ENCODE measurements at regions not wholly inside any gene's neighbourhood (a gene's known extent, or its start where the extent isn't known, plus 50 kb on each side); places are given as distances from the start of the nearest gene placed in this dataset.

DNA sequence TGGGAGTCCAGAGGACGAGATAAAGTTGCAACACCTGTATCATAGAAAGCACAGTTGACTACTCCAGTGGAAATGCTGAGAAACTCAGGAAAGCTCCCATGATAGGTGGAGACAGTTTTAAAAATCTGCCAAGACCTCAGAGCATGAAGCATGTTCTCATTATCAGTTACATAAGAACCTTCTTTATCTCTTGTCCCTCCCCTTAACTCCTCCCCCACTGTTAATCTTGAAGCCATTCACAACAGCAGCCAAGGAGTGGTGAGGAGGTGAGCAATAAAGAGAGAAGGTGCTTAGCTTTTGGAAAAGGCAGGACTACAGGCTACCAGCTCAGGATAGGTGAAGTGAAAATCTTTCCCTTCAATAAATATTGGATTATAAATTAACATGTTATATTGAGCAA lies 657.9 kb downstream of the NYAP2 start:
- DNase-seq: no peak
- H3K4me1 ChIP-seq: no peaks in the 10 kb centered on the region
- no peaks in the 10 kb centered on the region for H3K9me3 ChIP-seq
- TF ChIP-seq, protein P1, sequence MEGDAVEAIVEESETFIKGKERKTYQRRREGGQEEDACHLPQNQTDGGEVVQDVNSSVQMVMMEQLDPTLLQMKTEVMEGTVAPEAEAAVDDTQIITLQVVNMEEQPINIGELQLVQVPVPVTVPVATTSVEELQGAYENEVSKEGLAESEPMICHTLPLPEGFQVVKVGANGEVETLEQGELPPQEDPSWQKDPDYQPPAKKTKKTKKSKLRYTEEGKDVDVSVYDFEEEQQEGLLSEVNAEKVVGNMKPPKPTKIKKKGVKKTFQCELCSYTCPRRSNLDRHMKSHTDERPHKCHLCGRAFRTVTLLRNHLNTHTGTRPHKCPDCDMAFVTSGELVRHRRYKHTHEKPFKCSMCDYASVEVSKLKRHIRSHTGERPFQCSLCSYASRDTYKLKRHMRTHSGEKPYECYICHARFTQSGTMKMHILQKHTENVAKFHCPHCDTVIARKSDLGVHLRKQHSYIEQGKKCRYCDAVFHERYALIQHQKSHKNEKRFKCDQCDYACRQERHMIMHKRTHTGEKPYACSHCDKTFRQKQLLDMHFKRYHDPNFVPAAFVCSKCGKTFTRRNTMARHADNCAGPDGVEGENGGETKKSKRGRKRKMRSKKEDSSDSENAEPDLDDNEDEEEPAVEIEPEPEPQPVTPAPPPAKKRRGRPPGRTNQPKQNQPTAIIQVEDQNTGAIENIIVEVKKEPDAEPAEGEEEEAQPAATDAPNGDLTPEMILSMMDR (IDR thresholded peaks at IDR 0.05): no peak
- no peak overlapping the region for H3K27ac ChIP-seq
- intact Hi-C loops (cut with DNase I; ENCODE audit: low total_unique reads): no loop called here
- no peaks in the 10 kb centered on the region for H3K27me3 ChIP-seq
- H3K4me3 ChIP-seq: no peak overlapping the region
- no peaks in the 10 kb centered on the region for H3K36me3 ChIP-seq

DNA sequence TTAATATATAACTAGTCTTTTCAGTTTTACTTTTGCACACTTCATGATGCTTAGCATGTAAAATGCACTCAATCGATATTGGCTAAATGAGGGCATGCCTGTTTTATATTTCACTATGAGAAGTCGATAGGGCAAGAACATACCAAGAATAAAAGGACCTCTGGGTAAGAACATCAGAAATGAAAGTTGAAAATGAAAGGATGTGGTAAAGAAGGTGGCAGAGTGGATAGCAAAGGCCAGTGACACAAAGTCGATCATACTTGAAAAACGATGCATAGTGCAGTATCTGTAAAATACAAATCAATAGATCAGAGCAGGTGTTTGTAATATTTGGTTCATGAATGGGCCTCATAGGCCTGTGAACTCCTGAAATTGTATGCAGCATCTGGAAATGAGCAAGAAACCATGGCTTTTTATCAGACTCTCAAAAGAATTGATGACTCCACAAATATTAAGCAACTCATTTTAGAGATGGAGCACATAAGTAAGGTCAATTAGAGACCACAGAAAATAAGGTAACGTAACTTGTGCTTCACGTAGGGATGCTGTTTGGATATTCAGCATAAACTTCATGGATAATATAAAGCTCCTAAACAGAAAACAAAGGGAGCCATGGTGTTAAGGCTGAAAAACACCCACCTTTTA lies 653.4 kb downstream of the NYAP2 start:
- no peak overlapping the region for H3K27ac ChIP-seq
- H3K36me3 ChIP-seq: no peaks in the 10 kb centered on the region
- no peaks in the 10 kb centered on the region for H3K4me1 ChIP-seq
- TF ChIP-seq, protein P1 (IDR thresholded peaks at IDR 0.05): no peak
- H3K4me3 ChIP-seq: no peak overlapping the region
- no peaks in the 10 kb centered on the region for H3K27me3 ChIP-seq
- no peaks in the 10 kb centered on the region for H3K9me3 ChIP-seq
- intact Hi-C loops (cut with DNase I; ENCODE audit: low total_unique reads): no loop called here
- no peak for DNase-seq

DNA sequence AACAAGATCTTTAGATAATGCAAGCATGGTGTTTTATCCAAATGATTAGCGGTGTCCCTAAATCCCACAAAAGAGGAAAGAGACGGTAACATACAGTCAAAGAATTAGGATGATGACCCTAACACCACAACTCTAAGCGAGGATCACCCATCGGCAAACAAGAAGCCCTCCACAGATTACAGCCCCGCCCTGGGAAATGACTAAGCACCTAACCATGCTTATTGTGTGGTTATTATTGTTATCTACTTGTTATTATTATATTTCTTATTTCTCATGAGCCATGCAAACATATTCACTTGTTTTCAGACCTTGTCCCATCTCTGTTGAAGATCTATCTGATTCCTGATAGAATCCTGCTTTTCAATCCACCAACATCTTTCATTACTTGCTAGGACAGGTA lies 651.3 kb downstream of the NYAP2 start:
- no peaks in the 10 kb centered on the region for H3K4me1 ChIP-seq
- H3K4me3 ChIP-seq: no peak overlapping the region
- TF ChIP-seq, protein P1 (IDR thresholded peaks at IDR 0.05): no peak
- no peak overlapping the region for H3K27ac ChIP-seq
- no peak for DNase-seq
- intact Hi-C loops (cut with DNase I; ENCODE audit: low total_unique reads): no loop called here
- H3K36me3 ChIP-seq: no peaks in the 10 kb centered on the region
- H3K27me3 ChIP-seq: no peaks in the 10 kb centered on the region
- H3K9me3 ChIP-seq: no peaks in the 10 kb centered on the region

DNA sequence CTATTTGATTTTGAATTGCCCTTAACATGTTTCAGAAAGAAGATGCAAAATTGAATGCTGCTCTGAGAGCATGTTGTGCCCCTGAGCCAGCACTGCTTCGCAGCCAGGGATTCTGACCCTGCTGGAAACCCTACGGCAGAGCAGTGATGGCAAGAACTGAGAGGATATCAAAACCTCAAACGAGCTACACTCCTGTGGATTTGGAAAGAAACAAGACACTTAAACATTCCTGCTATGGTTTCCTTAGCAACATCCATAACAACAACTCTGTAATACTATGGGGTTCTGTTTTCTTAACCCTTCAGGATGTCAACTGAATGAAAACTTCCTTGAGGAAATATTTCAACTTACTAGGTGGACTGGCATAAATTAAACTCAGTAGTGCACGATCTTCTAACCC lies 649.1 kb downstream of the NYAP2 start:
- no peaks in the 10 kb centered on the region for H3K27me3 ChIP-seq
- no peak overlapping the region for H3K27ac ChIP-seq
- intact Hi-C loops (cut with DNase I; ENCODE audit: low total_unique reads): no loop called here
- DNase-seq: no peak
- no peaks in the 10 kb centered on the region for H3K9me3 ChIP-seq
- H3K36me3 ChIP-seq: no peaks in the 10 kb centered on the region
- no peaks in the 10 kb centered on the region for H3K4me1 ChIP-seq
- H3K4me3 ChIP-seq: no peak overlapping the region
- TF ChIP-seq, protein P1 (IDR thresholded peaks at IDR 0.05): no peak

DNA sequence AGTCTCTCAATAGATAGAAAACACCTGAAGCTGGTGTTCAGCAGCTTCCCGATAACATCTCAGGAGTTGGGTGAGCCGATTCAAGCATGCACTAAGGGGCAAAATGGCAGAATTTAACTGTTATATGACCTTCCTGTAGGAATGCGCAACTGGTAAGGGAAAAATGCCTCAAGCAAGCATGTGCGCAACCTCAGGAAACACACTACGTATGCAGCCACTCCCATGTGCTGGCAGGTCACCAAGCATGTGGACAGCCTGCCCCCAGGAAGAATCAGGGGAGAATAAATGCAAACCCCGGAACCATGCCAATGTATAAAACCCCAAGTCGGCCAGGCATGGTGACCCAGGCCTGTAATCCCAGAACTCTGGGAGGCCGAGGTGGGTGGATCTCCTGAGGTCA lies 645.6 kb downstream of the NYAP2 start:
- H3K4me1 ChIP-seq: no peaks in the 10 kb centered on the region
- H3K27me3 ChIP-seq: no peaks in the 10 kb centered on the region
- no peaks in the 10 kb centered on the region for H3K9me3 ChIP-seq
- no peak for DNase-seq
- H3K4me3 ChIP-seq: no peak overlapping the region
- no peak overlapping the region for H3K27ac ChIP-seq
- intact Hi-C loops (cut with DNase I; ENCODE audit: low total_unique reads): no loop called here
- no peaks in the 10 kb centered on the region for H3K36me3 ChIP-seq
- TF ChIP-seq, protein P1 (IDR thresholded peaks at IDR 0.05): no peak
